GM18505 (cell line): ENCODE measurements at regions not wholly inside any gene's neighbourhood (a gene's known extent, or its start where the extent isn't known, plus 50 kb on each side); places are given as distances from the start of the nearest gene placed in this dataset.
"Not testable (repeated sequence)": the region's sequence is repeated elsewhere in the genome, so short reads cannot be mapped to it uniquely, and the experiment has no call there.

Source experiments
- ATAC-seq: cut with Tn5 transposase; IDR thresholded peaks from one replicate; pipeline ENCODE4 v1.9.1; 2021; ENCODE audit not compliant: unreplicated experiment
- POLR2A ChIP-seq: IDR thresholded peaks from 4 replicates; pipeline ENCODE4 v1.6.1; 2011; ENCODE audit warnings: borderline replicate concordance; ENCODE audit not compliant: insufficient read depth, insufficient read length; ENCODE audit errors: extremely low read depth

DNA sequence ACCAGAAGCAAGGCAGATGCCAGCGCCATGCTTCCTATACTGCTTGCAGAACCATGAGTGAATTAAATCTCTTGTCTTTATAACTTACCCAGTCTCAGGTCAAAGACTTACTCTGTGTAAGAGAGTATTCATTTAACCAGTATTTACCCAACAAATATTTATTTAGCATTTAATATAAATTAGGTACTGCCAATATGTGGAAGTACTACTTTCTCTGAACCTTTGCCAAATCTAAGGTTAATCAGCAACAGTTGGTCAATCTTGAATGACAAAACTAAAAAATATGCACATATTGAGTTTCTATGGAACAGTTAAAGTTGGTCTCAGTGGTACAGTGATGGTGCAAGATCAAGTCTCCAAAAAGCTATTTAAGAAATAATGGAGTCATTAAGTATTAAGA is 155.9 kb upstream of the CCNG1 start:
- ATAC-seq, result no peak
- TF ChIP-seq POLR2A, result no peak

DNA sequence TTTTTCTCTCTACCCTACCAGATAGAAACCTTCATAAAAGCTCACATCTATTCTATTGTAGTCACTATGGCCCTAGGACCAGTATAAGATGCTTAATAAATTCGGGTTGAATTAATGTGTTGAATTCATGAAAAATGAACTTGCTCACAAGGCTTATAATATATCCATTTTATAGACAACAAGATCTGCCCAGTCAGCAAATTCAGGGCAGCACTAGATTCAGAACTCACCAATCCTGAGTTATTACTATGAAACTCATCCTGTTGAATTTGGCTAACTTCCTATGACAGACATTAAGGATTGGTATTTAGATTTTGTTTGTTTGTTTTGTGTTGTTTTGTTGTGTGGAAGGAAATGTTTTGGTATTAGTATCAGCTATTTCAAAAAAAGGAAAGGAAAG is 143.6 kb upstream of the CCNG1 start:
- ATAC-seq, result no peak
- TF ChIP-seq POLR2A, result no peak

DNA sequence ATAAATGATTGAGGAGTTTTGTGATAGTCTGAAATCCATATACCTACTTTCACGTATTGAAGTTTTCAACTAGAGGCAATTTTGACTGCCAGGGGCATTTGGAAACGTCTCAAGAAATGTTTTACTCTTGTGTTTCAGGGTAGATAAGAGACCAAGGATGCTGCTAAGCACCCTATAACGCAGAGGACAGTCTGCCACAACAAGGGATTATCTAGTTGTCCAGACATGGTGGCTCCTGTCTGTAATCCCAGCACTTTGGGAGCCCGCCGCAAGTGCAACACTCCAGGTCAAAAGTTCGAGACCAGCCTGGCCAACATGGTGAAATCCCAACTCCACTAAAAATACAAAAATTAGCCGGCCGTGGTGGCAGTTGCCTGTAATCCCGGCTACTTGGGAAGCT is 133.7 kb upstream of the CCNG1 start:
- TF ChIP-seq POLR2A, result no peak
- ATAC-seq, result no peak

DNA sequence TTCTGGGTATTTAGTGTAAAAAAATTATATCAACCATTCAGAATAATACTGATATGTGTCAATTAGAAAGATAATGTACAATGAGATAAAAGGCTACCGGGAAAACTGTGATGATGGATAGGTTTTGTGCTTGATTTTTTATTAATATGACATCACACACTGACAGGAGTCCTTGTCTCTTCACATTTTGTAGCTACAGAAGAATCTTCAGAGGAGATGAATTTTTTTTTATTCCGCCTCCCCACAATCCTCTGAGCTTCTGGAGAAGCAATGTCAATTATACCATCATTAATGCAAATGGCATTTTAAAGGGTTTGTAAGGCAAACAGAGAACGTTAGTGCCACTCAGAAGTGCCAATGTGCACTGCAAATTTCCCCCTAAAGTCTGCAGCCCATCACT is 131.7 kb upstream of the CCNG1 start:
- TF ChIP-seq POLR2A, result no peak
- ATAC-seq, result no peak

DNA sequence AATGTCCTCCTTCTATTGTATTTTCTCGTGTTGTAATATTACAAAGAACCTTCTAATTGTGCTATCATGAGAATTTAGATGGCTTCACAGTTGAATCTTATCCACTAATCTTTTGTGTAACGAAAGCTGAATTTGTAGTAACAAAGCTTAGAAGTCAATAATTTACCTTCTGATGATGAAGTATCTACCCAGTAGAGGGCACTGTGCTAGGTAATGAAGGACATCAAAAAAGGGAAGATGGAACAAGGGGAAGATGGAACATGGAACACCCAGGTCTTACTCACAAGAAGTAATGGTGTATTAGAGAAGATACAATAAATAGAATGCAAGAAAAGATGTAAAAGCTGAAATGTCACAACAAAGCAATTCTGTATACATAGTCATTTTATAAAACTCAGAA is 131.0 kb upstream of the CCNG1 start:
- no peak for ATAC-seq
- no peak for TF ChIP-seq POLR2A

DNA sequence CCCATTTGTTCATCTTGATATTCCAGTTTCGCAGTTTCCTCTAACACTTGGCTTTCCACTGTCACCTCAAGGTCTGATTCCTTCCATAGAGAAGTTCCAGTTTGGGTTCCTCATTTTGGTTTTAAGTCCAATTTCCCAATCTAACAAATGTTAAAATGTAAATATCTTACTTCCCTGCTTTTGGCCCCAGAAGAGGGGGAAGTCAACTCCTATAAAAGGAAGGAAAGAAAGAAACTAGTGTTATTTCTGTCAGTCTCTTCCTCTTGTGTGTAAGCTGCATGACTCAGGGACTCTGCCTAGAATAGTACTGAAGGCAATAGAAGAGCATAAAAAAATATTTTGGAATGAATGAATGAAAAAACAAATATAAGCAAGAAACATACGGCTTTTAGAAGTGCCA is 127.5 kb upstream of the CCNG1 start:
- ATAC-seq, result no peak
- no peak for TF ChIP-seq POLR2A

DNA sequence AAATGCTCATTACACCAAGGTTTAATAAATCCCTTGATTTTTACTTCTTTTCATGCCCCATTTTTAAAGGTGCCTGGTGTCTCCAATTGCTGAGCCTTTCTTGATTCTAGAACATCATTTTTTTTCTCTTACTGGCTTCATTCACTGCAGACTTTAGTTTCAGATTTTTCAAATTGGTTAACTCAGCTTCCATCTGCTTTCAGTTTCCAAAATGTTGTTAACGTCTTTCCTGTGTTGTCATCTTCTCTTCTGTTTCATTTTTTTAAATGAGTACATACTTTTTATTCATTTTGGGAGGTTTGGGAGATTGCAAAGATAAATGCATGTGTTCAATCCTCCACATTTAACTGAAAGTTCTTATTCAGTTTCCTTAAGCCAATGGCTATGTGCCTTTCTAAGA is 126.4 kb upstream of the CCNG1 start:
- no peak for TF ChIP-seq POLR2A
- no peak for ATAC-seq

DNA sequence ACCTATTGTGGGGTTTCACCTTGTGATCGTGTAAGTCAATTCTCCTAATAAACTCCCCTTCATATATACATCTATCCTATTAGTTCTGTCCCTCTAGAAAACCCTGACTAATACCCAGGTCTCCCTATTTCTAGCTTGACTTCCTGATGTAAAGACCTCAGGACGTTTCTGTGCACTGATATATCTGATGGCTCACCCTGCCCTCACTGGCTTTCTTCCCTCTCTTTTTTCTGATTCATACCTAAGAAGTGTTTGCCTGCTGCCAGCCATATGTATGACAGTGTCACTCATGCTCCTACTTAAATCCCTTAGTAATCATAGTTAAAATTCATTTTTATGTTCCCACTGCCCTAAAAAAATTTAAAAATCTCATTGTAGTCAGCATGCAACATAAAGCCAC is 124.8 kb upstream of the CCNG1 start:
- no peak for ATAC-seq
- no peak for TF ChIP-seq POLR2A

DNA sequence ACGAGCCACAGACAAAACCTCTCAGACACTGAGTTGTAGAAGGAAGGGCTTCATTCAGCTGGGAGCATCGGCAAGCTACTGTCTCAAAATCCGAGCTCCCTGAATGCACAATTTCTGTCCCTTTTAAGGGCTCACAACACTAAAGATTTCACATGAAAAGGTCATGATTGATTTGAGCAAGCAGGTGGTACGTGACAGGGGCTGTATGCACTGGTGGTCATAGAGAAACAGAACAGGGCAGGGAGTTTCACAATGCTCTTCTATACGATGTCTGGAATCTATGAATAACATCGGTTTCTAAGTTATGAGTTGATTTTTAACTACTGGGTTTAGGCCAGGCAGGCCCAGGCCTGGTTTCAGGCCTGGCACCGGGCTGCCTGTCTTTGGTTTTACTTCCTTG is 124.3 kb upstream of the CCNG1 start:
- ATAC-seq, result not testable (repeated sequence)

DNA sequence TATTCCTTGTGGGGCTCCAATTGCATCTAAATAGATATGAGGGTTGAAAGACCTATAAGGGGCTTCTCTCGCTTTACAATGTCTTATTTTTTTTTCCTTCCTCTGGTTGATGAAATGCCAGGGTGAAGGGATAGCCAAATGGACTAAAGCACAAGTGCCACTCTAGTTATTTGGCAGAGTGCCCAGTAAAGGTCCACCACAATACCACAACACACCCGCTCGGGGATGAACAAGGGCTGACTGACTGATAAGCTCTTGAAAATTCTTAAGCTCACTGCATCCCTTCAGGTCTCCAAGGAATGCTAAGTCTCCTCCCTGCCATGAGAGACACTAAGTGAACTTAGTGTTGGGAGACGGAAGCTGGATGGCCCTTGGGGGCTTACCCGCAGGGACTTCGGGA is 121.0 kb upstream of the CCNG1 start:
- ATAC-seq, result not testable (repeated sequence)

DNA sequence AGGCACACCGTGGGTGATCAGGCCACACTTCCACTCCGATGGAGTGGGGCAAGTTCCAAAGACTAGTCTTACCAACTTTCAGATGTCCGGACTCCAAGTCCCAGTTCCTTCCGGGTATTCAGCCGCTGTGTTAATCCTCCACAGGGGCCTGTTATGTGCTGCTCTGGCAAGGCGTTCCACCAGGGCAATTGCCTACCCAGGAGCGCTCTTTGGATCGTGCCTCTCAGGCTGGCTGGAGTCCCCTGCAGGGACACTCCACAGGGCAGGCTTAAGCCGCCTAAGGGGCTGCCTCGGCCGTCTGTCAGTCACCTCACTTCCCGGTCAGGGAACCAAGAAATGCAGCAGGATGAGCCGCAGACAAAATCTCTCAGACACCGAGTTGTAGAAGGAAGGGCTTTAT is 118.7 kb upstream of the CCNG1 start:
- no peak for ATAC-seq
- no peak for TF ChIP-seq POLR2A

DNA sequence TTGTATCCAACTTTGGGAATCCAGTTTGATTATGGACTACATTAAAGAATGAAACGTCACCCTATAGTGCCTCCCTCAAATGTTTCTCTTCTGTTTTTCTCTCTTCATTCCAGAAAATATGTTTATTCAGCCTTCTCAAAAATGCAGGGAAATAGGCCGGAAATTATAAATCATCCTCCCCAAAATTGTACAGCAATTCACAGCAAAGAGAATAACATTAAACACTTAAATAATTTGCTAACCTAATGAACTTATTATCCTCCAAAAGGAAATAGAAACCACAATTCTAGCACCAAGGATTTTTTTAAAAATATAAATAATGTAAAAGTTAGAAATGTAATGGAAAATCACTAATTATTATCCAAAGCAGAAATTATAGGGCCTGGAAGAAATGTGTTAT is 115.9 kb upstream of the CCNG1 start:
- TF ChIP-seq POLR2A, result no peak
- no peak for ATAC-seq

DNA sequence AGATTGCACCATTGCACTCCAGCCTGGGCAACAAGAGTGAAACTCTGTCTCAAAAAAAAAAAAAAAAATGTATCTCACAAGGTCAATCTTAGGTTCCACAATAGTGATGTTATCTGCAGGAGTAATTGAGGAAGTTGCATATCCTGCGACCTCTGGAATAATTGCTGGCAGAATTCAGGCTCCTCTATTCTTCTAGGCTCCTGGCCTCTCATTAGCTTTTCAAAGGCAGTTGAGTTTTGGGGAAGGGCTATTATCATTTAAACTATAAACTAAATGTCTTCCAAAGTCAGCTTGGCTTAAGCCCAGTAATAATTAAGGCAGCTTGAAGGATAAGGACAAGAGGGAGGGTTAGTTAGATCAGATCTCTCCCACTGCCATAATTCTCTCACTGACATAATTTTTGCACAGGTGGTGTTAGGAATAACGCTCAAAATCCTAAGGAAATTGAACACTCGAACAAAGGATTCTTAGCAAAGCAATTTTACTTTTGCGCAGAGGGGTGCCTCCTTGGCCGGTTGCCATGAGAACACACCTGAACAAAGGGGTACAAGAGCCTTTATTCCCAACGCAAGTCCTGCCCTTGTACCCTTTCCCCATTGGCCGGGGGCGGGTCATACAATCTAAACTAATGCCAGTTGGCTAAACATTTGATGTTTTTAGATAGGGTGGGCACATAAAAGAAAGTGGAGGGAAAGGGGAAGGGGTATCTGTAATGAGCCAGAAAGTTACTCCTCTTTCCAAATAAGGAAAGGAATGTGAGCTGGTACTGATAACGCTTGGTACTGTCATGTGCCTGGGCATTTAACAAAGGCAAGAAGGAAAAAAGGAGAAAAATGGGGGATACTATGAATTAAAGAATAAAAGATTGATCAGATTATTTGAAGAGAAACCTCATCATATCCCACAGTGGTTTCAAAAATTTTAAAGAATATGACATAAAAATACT is 106.4 kb upstream of the CCNG1 start:
- no peak for ATAC-seq
- no peak for TF ChIP-seq POLR2A

DNA sequence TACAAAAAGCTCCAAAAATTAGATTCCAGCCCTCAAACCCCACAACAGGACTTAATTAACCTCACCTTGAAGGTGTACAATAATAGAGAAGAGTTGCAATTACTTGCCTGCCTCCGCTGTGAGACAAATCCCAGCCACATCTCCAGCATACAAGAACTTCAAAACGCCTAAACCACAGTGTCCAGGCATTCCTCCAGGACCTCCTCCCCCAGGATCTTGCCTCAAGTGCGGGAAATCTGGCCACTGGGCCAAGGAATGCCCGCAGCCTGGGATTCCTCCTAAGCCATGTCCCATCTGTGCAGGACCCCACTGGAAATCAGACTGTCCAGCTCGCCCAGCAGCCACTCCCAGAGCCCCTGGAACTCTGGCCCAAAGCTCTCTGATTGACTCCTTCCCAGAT is 101.3 kb upstream of the CCNG1 start:
- not testable (repeated sequence) for ATAC-seq

DNA sequence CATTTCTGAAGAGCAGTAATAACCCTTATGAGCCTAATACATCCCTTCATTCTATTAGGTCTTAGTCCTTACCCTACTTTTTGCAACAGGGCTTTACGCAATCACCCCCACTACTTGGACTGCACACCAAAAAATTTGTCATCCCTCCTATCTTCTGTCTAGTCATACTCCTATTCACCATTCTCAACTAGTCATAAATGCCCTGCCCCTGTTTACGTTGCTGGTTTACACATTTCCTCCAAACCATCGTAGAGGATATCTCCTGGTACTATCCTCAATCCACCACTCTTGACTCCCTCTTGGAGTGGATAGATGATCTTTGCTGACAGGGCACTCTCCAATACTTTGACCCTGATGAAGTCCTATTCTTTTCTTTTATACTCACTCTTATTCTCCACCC is 98.2 kb upstream of the CCNG1 start:
- no peak for ATAC-seq
- TF ChIP-seq POLR2A, result no peak

DNA sequence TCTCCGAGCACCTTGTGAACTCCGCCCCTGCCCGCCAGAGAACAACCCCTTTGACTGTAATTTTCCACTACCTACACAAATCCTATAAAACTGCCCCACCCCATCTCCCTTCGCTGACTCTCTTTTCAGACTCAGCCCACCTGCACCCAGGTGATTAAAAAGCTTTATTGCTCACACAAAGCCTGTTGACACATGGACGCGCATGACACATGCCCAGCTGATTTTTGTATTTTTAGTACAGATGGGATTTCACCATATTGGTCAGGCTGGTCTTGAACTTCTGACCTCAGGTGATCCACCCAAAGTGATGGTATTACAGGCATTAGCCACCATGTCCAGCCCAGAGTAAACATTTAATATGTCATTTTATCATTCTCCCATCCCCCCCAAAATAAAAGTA is 97.0 kb upstream of the CCNG1 start:
- not testable (repeated sequence) for ATAC-seq

DNA sequence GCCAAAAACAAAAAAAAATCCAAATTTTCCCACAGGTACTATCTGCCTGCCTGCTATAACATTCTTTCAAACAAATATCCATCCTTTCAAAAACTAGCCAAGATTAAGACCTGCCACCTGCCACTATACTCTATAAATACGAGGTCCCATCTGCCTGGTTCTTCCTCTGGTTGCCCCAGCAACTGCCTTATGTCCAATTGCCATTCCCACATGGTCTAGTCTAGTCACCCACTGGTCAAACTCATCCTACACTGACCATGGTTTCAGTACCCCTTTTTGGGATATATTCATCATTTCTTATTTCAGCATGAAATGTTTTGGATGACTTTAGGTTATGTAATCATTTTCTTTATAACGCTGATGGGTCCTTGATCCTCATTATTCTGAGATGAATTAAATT is 95.1 kb upstream of the CCNG1 start:
- ATAC-seq, result no peak
- TF ChIP-seq POLR2A, result no peak
